ACC112 (cell line): ENCODE measurements at regions not wholly inside any gene's neighbourhood (a gene's known extent, or its start where the extent isn't known, plus 50 kb on each side); places are given as distances from the start of the nearest gene placed in this dataset.

Experiments used
- H2AFZ ChIP-seq: fragments of 200-600 bp; sonication (generic); one replicate; pipeline ENCODE4 v1.6.0; 2017; ENCODE audit warnings: antibody characterized with exemption, low read length; ENCODE audit not compliant: unreplicated experiment
- H3K27ac ChIP-seq: fragments of 200-600 bp; sonication (generic); 2 replicates; pipeline ENCODE4 v1.5.1; 2014; ENCODE audit warnings: low read depth, mild to moderate bottlenecking, antibody characterized with exemption, low read length, moderate library complexity
- H3K27me3 ChIP-seq: fragments of 200-600 bp; sonication (generic); 2 replicates; pipeline ENCODE4 v1.6.1; 2014; ENCODE audit warnings: mild to moderate bottlenecking, antibody characterized with exemption, low read length, moderate library complexity, mixed read lengths; ENCODE audit not compliant: insufficient read depth
- H3K36me3 ChIP-seq: fragments of 200-600 bp; sonication (generic); 2 replicates; pipeline ENCODE4 v1.6.1; 2016; ENCODE audit warnings: mild to moderate bottlenecking, antibody characterized with exemption, low read length, moderate library complexity, mixed read lengths; ENCODE audit not compliant: insufficient read depth
- H3K4me1 ChIP-seq: fragments of 200-600 bp; sonication (generic); one replicate; pipeline ENCODE4 v1.6.1; 2016; ENCODE audit warnings: low read length, mixed read lengths; ENCODE audit not compliant: insufficient read depth, unreplicated experiment, control insufficient read depth
- H3K4me3 ChIP-seq: fragments of 200-600 bp; sonication (generic); 2 replicates; pipeline ENCODE4 v1.5.1; 2014; ENCODE audit warnings: mild to moderate bottlenecking, low read depth, low read length
- H3K79me2 ChIP-seq: fragments of 200-600 bp; sonication (generic); one replicate; pipeline ENCODE4 v1.6.0; 2016; ENCODE audit warnings: low read length; ENCODE audit not compliant: control insufficient read depth, unreplicated experiment, insufficient read depth

DNA sequence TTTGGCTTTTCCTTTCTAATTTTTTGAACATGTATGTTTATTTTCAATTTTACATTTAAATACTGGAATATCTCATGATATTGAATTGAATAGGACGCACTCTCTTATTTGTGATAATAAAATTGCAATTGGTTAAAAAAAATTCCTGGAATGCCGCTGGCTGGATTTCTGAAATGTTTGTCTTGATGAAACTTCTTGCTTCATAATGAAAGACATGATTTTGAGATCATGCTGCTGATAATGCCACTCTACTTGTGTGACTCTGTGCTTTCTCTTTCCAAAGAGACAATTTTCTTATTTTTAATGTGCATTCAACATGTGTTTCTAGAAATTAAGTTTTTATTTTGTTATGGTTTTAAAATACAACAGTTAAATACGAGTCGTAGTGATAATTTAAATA is 465.7 kb upstream of the FAR2 start:
- no peak overlapping the region for H3K27ac ChIP-seq

DNA sequence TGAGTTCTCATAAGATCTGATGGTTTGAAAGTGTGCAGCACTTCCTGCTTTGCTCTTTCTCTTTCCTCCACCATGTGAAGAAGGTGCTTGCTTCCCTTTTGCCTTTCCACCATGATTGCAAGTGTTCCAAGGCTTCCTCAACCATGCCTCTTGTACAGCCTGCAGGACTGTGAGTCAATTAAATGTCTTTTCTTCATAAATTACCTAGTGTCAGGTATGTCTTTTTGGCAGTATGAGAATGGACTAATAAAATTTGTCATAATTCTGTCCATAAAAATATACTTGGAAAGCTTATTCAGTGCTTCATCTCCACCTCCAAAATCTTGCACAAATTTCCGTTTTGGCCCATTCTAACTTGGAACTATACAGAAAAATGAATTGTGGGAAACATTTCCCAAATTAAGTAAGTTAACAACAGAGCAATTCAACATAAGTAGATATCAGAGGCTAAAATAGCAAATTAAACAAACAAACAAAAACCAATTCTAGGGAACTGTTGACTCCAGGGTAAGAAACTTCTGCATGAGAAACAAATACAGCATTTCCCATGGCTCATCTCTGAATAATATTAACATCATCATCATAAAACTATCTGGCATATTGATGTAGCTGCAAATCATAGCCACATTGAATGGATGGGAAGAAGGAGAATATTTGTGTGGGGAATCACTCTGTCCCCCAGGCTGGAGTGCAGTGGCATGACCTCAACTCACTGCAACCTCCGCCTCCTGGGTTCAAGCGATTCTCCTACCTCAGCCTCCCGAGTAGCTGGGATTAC is 459.5 kb upstream of the FAR2 start:
- no peaks in the 10 kb centered on the region for H3K27me3 ChIP-seq
- no peaks in the 10 kb centered on the region for H3K4me1 ChIP-seq
- H3K27ac ChIP-seq, result no peak overlapping the region
- no peak overlapping the region for H3K4me3 ChIP-seq
- no peak overlapping the region for H2AFZ ChIP-seq
- no peaks in the 10 kb centered on the region for H3K79me2 ChIP-seq
- no peaks in the 10 kb centered on the region for H3K36me3 ChIP-seq

More for the DNA sequence above, 465.7 kb upstream of the FAR2 start:
- Histone ChIP-seq H3K36me3 (no peaks in the 10 kb centered on the region), H2AFZ (no peak overlapping the region), H3K4me3 (no peak overlapping the region), H3K27me3 (no peaks in the 10 kb centered on the region), H3K79me2 (no peaks in the 10 kb centered on the region), H3K4me1 (no peaks in the 10 kb centered on the region)

DNA sequence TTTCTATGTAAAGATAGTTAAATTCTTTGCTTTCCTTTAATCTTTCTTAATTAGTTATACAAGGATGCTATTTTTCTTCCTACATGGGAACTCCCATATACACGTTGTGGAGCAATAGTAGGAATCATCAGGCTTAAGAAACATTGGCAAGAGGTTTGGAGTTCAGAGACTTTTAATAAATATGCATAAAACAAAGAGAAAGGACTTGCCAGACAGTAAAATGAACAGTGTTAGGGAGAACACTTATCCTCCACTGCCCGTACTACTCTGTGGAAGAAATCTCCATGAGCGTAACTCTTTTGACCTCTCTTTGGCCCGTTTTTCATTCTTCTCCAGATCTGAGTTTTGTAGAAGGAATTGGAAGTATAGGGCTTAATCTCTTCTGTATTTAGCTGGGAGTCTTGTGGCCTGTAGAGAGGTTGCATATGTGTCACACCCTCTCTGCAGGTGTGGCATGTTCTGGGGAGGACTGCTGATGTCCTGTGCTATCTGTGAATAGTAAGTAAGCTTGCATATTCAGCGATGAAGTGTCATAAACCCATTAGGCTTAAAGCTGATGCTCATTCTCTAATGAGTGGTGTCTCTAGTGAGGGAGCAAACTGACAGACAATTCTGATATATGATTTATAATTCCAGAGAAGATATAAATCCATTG is 455.4 kb upstream of the FAR2 start:
- H3K4me1 ChIP-seq, result no peaks in the 10 kb centered on the region
- no peaks in the 10 kb centered on the region for H3K36me3 ChIP-seq
- H3K27me3 ChIP-seq, result no peaks in the 10 kb centered on the region
- H3K27ac ChIP-seq, result no peak overlapping the region
- no peaks in the 10 kb centered on the region for H3K79me2 ChIP-seq
- no peak overlapping the region for H3K4me3 ChIP-seq
- H2AFZ ChIP-seq, result no peak overlapping the region

DNA sequence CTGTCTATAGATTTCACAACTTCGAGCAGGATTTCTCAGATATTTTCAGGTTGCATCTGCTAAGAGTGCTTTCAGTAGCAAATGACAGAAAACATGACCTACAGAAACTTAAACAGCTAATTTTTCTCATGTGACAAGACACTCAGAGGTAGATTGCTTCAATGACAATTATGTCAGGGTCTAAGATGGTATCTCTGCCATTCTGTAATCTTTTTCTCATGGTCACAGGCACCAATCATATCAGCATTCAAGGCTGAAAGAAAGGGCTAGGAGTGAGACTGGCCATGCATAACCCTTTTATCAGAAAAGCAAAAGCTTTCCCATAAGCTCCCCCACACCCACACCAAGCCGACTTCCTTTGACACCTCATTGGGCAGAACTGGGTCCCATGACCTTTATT is 450.5 kb upstream of the FAR2 start:
- Histone ChIP-seq H3K4me3 (no peak overlapping the region), H3K27me3 (no peaks in the 10 kb centered on the region), H3K79me2 (no peaks in the 10 kb centered on the region), H3K4me1 (no peaks in the 10 kb centered on the region), H2AFZ (no peak overlapping the region), H3K27ac (no peak overlapping the region), H3K36me3 (no peaks in the 10 kb centered on the region)

DNA sequence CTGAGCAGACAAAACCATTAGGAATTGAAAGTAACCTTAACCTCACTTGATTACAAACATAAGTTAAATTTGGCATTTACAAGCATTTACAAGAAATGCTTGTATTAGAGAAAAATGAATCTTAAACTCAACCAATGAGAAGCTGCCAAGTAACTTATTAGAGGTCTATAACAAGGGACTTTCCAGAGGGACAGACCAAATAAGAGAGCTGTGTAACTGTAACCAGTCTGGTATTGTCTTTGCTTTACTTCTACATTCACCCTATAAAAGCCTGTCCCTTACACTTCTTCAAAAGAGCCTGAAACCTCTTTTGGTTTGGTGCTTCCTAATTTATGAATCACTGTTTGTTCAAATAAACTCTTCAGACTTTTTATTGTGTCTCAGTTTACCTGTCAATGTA is 450.0 kb upstream of the FAR2 start:
- no peak overlapping the region for H2AFZ ChIP-seq
- H3K79me2 ChIP-seq, result no peaks in the 10 kb centered on the region
- no peak overlapping the region for H3K4me3 ChIP-seq
- H3K4me1 ChIP-seq, result no peaks in the 10 kb centered on the region
- H3K36me3 ChIP-seq, result no peaks in the 10 kb centered on the region
- H3K27ac ChIP-seq, result no peak overlapping the region
- H3K27me3 ChIP-seq, result no peaks in the 10 kb centered on the region

DNA sequence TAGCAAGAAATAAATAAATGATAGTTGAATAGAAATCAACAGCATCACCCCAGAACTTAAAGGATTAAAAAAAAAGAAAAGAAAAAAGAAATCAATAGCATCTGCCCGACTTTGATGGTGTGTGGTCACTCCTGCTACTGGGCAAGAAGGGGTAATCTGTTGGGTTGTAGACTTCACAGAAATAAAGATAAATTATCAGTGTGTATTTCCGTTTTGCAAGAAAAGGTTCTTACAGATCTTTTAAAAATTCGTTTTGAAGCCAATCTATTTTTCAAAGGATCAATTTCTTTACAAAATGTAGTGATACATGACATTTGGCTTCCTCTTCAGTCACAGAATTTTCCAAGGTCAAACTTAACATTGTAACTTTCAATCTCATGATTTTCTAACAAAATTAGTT is 448.9 kb upstream of the FAR2 start:
- Histone ChIP-seq H3K4me1 (no peaks in the 10 kb centered on the region), H3K4me3 (no peak overlapping the region), H3K27me3 (no peaks in the 10 kb centered on the region), H3K79me2 (no peaks in the 10 kb centered on the region), H3K27ac (no peak overlapping the region), H2AFZ (no peak overlapping the region), H3K36me3 (no peaks in the 10 kb centered on the region)

DNA sequence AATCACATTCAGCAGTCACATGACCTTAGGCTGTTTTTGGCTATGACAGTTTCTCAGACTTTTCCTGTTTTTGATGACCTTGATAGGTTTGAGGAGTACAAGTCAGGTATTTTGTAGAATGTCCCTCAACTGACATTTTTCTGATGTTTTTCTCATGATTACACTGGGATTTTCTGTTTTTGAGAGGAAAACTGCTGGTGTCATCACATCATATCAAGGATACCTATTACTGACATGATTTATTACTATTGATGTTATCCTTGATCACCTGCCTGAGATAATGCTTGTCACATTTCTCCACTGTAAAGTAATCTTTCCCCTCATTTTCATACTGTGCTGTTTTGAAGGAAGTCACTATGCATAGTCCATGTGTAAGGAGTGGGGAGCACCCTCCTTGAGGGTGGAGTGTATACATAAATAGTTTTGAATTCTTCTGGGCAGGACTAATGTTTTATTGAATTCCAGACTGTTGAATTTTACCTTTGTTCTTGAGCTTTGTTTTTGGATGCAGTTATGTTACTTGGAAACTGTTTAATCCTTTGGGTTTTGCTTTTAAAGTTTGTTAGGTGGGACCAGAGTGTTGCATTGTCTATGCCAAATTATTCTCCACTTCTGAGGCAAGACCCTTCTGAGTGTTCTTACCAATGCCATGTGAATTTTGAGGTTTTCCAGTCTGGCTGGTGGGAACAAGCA is 444.5 kb upstream of the FAR2 start:
- no peak overlapping the region for H3K4me3 ChIP-seq
- H3K36me3 ChIP-seq, result no peaks in the 10 kb centered on the region
- no peaks in the 10 kb centered on the region for H3K27me3 ChIP-seq
- H3K79me2 ChIP-seq, result no peaks in the 10 kb centered on the region
- no peak overlapping the region for H3K27ac ChIP-seq
- H3K4me1 ChIP-seq, result no peaks in the 10 kb centered on the region
- H2AFZ ChIP-seq, result no peak overlapping the region

DNA sequence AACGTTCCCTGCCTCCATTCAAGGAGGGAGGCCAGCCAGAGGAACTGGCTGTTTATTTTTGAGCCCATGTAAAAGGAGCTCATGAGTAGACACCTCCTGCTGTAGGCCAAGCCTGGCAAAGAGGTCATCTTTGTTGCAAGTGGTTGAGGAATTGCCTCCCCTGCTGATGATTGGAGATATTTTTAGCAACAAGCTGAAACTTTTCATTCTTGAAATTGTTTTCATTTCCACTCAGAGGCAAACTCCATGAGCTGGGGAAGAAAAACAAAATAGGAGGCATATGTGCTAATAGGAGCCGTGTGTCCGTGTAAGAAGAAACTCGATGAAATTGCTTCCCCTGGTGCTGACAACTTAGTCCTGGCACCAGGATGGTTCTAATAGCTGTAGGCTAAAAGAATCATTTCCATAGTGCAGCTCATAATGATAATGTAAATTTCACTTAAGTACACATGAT is 440.1 kb upstream of the FAR2 start:
- H3K36me3 ChIP-seq, result no peaks in the 10 kb centered on the region
- no peak overlapping the region for H3K27ac ChIP-seq
- H2AFZ ChIP-seq, result no peak overlapping the region
- no peaks in the 10 kb centered on the region for H3K27me3 ChIP-seq
- peaks cover 4% of the 10 kb centered on the region for H3K4me1 ChIP-seq
- no peaks in the 10 kb centered on the region for H3K79me2 ChIP-seq
- no peak overlapping the region for H3K4me3 ChIP-seq

DNA sequence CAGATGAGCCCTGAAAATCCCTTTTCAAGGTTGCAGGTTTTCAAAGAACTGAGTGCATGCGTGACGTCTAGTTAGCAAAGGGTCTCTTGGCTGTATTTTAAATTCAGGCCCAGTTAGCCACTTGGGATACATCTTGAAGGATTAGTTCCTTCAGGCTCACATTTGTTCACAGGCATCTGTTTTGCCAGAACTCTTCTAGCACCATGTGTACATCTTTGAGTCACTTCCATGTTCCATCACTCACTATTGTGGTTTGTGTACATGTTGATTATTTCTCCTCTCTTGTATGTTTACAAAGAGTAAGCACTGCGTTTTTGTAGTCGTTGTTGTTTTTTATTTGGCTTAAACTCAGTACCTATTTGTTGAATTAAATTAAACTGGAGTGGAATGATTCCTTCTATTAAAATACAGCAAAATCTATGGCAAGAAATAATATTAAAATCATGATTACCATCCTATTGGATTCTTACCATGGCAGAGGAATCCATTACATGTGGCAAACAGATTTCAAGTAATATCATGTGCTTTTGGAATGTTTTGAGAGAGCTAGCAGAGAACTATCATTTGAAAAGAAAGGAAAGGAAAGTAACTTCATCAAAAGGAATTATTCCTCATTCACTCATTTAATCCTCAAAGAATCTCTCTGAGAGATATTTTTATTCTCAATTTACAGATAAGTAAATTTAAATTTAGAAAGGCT is 438.9 kb upstream of the FAR2 start:
- peaks cover 4% of the 10 kb centered on the region for H3K4me1 ChIP-seq
- no peak overlapping the region for H2AFZ ChIP-seq
- no peaks in the 10 kb centered on the region for H3K36me3 ChIP-seq
- no peaks in the 10 kb centered on the region for H3K79me2 ChIP-seq
- no peak overlapping the region for H3K27ac ChIP-seq
- no peaks in the 10 kb centered on the region for H3K27me3 ChIP-seq
- H3K4me3 ChIP-seq, result no peak overlapping the region

DNA sequence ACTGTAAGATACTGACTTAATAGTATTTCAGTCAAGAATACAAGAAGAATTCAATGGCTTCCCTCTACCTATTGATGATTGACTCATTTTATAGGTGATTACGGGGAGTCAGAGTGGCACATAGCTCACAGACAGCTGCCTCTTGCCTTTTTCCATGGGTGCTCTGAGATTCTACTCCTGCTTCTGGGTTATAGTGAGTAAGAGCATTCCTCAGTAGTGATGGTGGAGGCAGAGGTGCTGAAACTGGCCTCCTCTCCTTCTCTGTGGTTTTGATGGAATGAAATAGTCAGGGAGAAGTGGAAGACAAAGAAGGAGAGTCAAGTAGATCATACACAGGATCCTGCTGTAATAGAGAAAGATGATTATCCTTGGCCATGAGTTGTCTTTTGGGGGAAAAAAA is 438.2 kb upstream of the FAR2 start:
- Histone ChIP-seq H3K4me3 (no peak overlapping the region), H3K27ac (no peak overlapping the region)

More for the DNA sequence above, 438.2 kb upstream of the FAR2 start:
- Histone ChIP-seq H3K27me3 (no peaks in the 10 kb centered on the region), H2AFZ (no peak overlapping the region), H3K36me3 (no peaks in the 10 kb centered on the region), H3K79me2 (no peaks in the 10 kb centered on the region), H3K4me1 (peaks cover 4% of the 10 kb centered on the region)
